Fibroblast of mammary gland (primary cell): ENCODE measurements at regions not wholly inside any gene's neighbourhood (a gene's known extent, or its start where the extent isn't known, plus 50 kb on each side); places are given as distances from the start of the nearest gene placed in this dataset.
"Not testable (repeated sequence)": the region's sequence is repeated elsewhere in the genome, so short reads cannot be mapped to it uniquely, and the experiment has no call there.

Source experiments
- DNase-seq: peaks from one replicate; pipeline ENCODE4 v3.0.0-alpha.2; 2010; ENCODE audit warnings: low read depth
- H3K4me3 ChIP-seq: 2 replicates; pipeline ENCODE4 v1.5.1; 2011; ENCODE audit warnings: low read depth, mild to moderate bottlenecking, low read length, moderate library complexity; ENCODE audit not compliant: control insufficient read depth
- CTCF ChIP-seq: conservative IDR thresholded peaks from 2 replicates; pipeline ENCODE4 v1.5.1; 2011; ENCODE audit warnings: low read depth, low read length, inconsistent platforms; ENCODE audit not compliant: control insufficient read depth, insufficient read depth

GRCh38 chr6:11404081-11404480 lies 133.5 kb upstream of the TMEM170B start:
- no peak overlapping the region for H3K4me3 ChIP-seq
- DNase-seq: no peak
- TF ChIP-seq CTCF: no peak

GRCh38 chr6:11403035-11403601 lies 134.4 kb upstream of the TMEM170B start:
- no peak for DNase-seq
- no peak for TF ChIP-seq CTCF
- no peak overlapping the region for H3K4me3 ChIP-seq

- H3K4me3 ChIP-seq, DNase-seq: not testable (repeated sequence)
These were observed 135.0 kb upstream of the TMEM170B start for GRCh38 chr6:11402581-11402980.

- H3K4me3 ChIP-seq, DNase-seq: not testable (repeated sequence)
These were observed 135.6 kb upstream of the TMEM170B start for GRCh38 chr6:11401954-11402353.

GRCh38 chr6:11398451-11399326 lies 138.9 kb upstream of the TMEM170B start:
- no peak overlapping the region for H3K4me3 ChIP-seq
- peak; percentile 35 for DNase-seq
- no peak for TF ChIP-seq CTCF

GRCh38 chr6:11397622-11398450 lies 139.7 kb upstream of the TMEM170B start:
- no peak for TF ChIP-seq CTCF
- no peak overlapping the region for H3K4me3 ChIP-seq

GRCh38 chr6:11396860-11397259 lies 140.7 kb upstream of the TMEM170B start:
- no peak overlapping the region for H3K4me3 ChIP-seq
- DNase-seq: no peak
- no peak for TF ChIP-seq CTCF

More at GRCh38 chr6:11397622-11398450, 139.7 kb upstream of the TMEM170B start:
- DNase-seq: no peak
